Astrocyte (in vitro differentiated cells and primary cell): ENCODE measurements at regions not wholly inside any gene's neighbourhood (a gene's known extent, or its start where the extent isn't known, plus 50 kb on each side); places are given as distances from the start of the nearest gene placed in this dataset.

Experiments used
- DNase-seq: peaks from one replicate; pipeline ENCODE4 v3.0.0-alpha.2; 2010; ENCODE audit warnings: low read depth
- FAIRE-seq: peaks from 2 replicates; lab custom pipeline; 2011; peaks lifted over from hg19 to GRCh38; lab: Jason Lieb, UNC
- H2AFZ ChIP-seq: 2 replicates; pipeline ENCODE4 v1.6.0; 2012; ENCODE audit warnings: low read depth, low read length, inconsistent platforms
- H3K27ac ChIP-seq: 2 replicates; pipeline ENCODE4 v1.5.1; 2011; ENCODE audit warnings: low read depth, low read length, inconsistent platforms
- H3K27me3 ChIP-seq: 2 replicates; pipeline ENCODE4 v1.6.0; 2011; ENCODE audit warnings: low read length, inconsistent platforms; ENCODE audit not compliant: insufficient read depth
- H3K36me3 ChIP-seq: 2 replicates; pipeline ENCODE4 v1.5.1; 2011; ENCODE audit warnings: low read length, inconsistent platforms; ENCODE audit not compliant: insufficient read depth
- H3K4me1 ChIP-seq: 2 replicates; pipeline ENCODE4 v1.5.1; 2011; ENCODE audit warnings: low read length, inconsistent platforms; ENCODE audit not compliant: insufficient read depth
- H3K4me2 ChIP-seq: 2 replicates; pipeline ENCODE4 v1.6.0; 2012; ENCODE audit warnings: low read length, inconsistent platforms
- H3K4me3 ChIP-seq: 2 replicates; pipeline ENCODE4 v1.5.1; 2011; ENCODE audit warnings: low read depth, mild to moderate bottlenecking, low read length, inconsistent platforms; ENCODE audit not compliant: insufficient read depth
- H3K79me2 ChIP-seq: 2 replicates; pipeline ENCODE4 v1.6.0; 2012; ENCODE audit warnings: mild to moderate bottlenecking, low read length, inconsistent platforms; ENCODE audit not compliant: insufficient read depth
- H3K9ac ChIP-seq: 2 replicates; pipeline ENCODE4 v1.6.0; 2012; ENCODE audit warnings: mild to moderate bottlenecking, low read length, inconsistent platforms
- H3K9me3 ChIP-seq: 2 replicates; pipeline ENCODE4 v1.5.1; 2012; ENCODE audit warnings: low read depth, mild to moderate bottlenecking, low read length, inconsistent platforms; ENCODE audit not compliant: insufficient read depth
- H4K20me1 ChIP-seq: 2 replicates; pipeline ENCODE4 v1.6.0; 2012; ENCODE audit warnings: low read length, inconsistent platforms; ENCODE audit not compliant: insufficient read depth
- H3K27ac Mint-ChIP-seq: one replicate; pipeline ENCODE4 v1.8.0; 2021; ENCODE audit warnings: mild to moderate bottlenecking, mixed read lengths; ENCODE audit not compliant: unreplicated experiment
- H3K27me3 Mint-ChIP-seq: one replicate; pipeline ENCODE4 v1.8.0; 2021; ENCODE audit warnings: low read depth, mixed read lengths; ENCODE audit not compliant: unreplicated experiment
- H3K36me3 Mint-ChIP-seq: one replicate; pipeline ENCODE4 v1.8.0; 2021; ENCODE audit warnings: low read depth, mixed read lengths; ENCODE audit not compliant: unreplicated experiment
- H3K4me1 Mint-ChIP-seq: one replicate; pipeline ENCODE4 v1.8.0; 2021; ENCODE audit warnings: low read depth, mixed read lengths; ENCODE audit not compliant: unreplicated experiment
- H3K4me3 Mint-ChIP-seq: one replicate; pipeline ENCODE4 v1.8.0; 2021; ENCODE audit warnings: mild to moderate bottlenecking, moderate library complexity, mixed read lengths; ENCODE audit not compliant: unreplicated experiment
- H3K9me3 Mint-ChIP-seq: one replicate; pipeline ENCODE4 v1.8.0; 2021; ENCODE audit warnings: mild to moderate bottlenecking, mixed read lengths; ENCODE audit not compliant: unreplicated experiment
- CTCF ChIP-seq: IDR thresholded peaks from 2 replicates; pipeline ENCODE4 v1.5.1; 2011; ENCODE audit warnings: low read depth, mild to moderate bottlenecking, inconsistent platforms, low read length, moderate library complexity; ENCODE audit not compliant: insufficient read depth
- EZH2 ChIP-seq: IDR thresholded peaks from 2 replicates; pipeline ENCODE4 v1.6.1; 2012; ENCODE audit warnings: mild to moderate bottlenecking, low read length, inconsistent platforms; ENCODE audit not compliant: insufficient read depth

GRCh38 chr20:50311308-50312001 is 120.8 kb downstream of the CEBPB start:
- FAIRE-seq (no peak), DNase-seq (peak; percentile 63)
- Histone ChIP-seq H3K27me3 (no peaks in the 10 kb centered on the region), H3K27ac (no peak overlapping the region), H4K20me1 (no peaks in the 10 kb centered on the region), H3K9me3 (no peaks in the 10 kb centered on the region), H3K4me1 (peaks cover 29% of the 10 kb centered on the region), H3K9ac (no peak overlapping the region), H3K79me2 (no peaks in the 10 kb centered on the region), H3K36me3 (no peaks in the 10 kb centered on the region), H2AFZ (no peak overlapping the region), H3K4me3 (no peak overlapping the region), H3K4me2 (no peak overlapping the region)
- H3K9me3 Mint-ChIP-seq = no peaks in the 10 kb centered on the region
- H3K4me3 Mint-ChIP-seq = no peak overlapping the region
- H3K36me3 Mint-ChIP-seq = no peaks in the 10 kb centered on the region
- no peak for TF ChIP-seq CTCF
- no peak for TF ChIP-seq EZH2
- H3K4me1 Mint-ChIP-seq = peaks cover 7% of the 10 kb centered on the region
- no peak overlapping the region for H3K27ac Mint-ChIP-seq
- peaks cover 24% of the 10 kb centered on the region for H3K27me3 Mint-ChIP-seq

GRCh38 chr20:50312002-50312681 is 121.5 kb downstream of the CEBPB start:
- Mint-ChIP-seq H3K27ac (no peak overlapping the region), H3K27me3 (peaks cover 28% of the 10 kb centered on the region), H3K4me1 (peaks cover 7% of the 10 kb centered on the region), H3K9me3 (no peaks in the 10 kb centered on the region), H3K36me3 (no peaks in the 10 kb centered on the region), H3K4me3 (no peak overlapping the region)
- H3K36me3 ChIP-seq = no peaks in the 10 kb centered on the region
- peaks cover 29% of the 10 kb centered on the region for H3K4me1 ChIP-seq
- no peaks in the 10 kb centered on the region for H3K27me3 ChIP-seq
- H3K9ac ChIP-seq = peak overlapping the region; percentile 42
- FAIRE-seq (no peak), DNase-seq (no peak)
- H3K4me2 ChIP-seq = peak overlapping the region; percentile 51
- H2AFZ ChIP-seq = no peak overlapping the region
- H3K9me3 ChIP-seq = no peaks in the 10 kb centered on the region
- H4K20me1 ChIP-seq = no peaks in the 10 kb centered on the region
- peak overlapping the region; percentile 60 for H3K27ac ChIP-seq
- no peak overlapping the region for H3K4me3 ChIP-seq
- TF ChIP-seq EZH2 (no peak), CTCF (no peak)
- H3K79me2 ChIP-seq = no peaks in the 10 kb centered on the region
